Stimulated activated CD4-positive, alpha-beta T cell treated with anti-CD3 and anti-CD28 coated beads, Interleukin-2, amount 100 ng/mL, for 48 hours (primary cell): ENCODE measurements at regions not wholly inside any gene's neighbourhood (a gene's known extent, or its start where the extent isn't known, plus 50 kb on each side); places are given as distances from the start of the nearest gene placed in this dataset.
"Not testable (repeated sequence)": the region's sequence is repeated elsewhere in the genome, so short reads cannot be mapped to it uniquely, and the experiment has no call there.

Experiments used
- DNase-seq, 2 donors: peaks; one replicate each; pipeline ENCODE4 v3.0.0-alpha.2; 2020

GRCh38 chr3:153866901-153867300, 254.3 kb upstream of the ARHGEF26 start:
- DNase-seq = no peak

DNA sequence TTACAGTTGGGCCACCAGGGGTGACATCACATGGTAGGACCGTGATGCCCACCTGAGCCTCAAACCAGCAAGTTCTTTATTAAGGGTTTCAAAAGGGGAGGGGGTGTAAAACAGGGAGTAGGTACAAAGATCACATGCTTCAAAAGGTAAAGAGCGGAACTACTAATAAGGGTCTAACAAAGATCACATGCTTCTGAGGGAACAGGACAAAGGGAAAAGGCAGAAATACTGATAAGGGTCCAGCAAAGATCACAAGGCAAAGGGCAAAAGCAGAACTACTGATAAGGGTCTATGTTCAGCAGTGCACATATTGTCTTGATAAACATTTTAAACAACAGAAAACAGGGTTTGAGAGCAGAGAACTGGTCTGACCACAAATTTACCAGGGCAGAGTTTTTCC, 246.8 kb upstream of the ARHGEF26 start:
- not testable (repeated sequence) for DNase-seq

- DNase-seq = no peak
These were observed 240.7 kb upstream of the ARHGEF26 start for GRCh38 chr3:153880493-153880892.

- no peak for DNase-seq
These were observed 240.0 kb upstream of the ARHGEF26 start for GRCh38 chr3:153881201-153881600.

DNA sequence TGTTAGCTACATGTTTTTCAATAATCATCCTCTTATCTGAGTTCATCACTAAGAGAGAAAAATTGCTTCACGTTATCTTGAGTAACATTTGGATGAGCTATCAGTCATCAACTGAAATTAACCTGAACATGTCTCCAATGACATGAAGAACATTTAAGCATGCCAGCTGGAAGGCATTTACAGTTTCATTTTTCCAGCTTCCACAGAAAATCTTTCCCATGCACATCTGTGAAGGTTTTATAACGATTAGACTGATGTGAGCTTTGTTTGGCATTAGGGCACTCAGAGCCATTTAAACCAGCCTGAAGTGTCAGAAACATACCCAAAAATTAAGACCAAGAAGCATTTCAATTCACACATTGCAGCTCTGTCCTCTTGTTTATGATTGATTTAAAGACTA, 235.8 kb upstream of the ARHGEF26 start:
- no peak for DNase-seq

- DNase-seq = no peak
These were observed 231.3 kb upstream of the ARHGEF26 start for GRCh38 chr3:153889905-153890334.

- no peak for DNase-seq
These were observed 229.1 kb upstream of the ARHGEF26 start for GRCh38 chr3:153892126-153892525.

DNA sequence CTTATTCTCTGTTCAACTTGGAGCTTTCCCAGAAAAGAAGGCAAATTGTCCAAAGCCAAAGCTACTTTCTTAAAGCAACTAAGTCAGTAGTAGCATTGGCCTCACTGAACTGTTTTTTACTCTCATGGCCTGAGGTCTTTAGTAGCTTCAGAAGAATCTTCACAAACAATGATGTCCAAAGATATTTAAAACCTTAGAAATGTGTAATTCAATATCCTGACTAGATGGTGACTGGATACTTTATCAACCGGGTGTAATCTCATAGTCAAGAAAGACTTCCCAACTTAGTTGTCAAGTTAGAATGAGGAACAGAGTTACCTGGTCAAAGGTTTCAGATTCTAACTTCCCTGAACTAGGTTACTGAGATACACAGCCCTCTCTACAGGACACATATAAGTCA, 226.3 kb upstream of the ARHGEF26 start:
- no peak for DNase-seq

DNA sequence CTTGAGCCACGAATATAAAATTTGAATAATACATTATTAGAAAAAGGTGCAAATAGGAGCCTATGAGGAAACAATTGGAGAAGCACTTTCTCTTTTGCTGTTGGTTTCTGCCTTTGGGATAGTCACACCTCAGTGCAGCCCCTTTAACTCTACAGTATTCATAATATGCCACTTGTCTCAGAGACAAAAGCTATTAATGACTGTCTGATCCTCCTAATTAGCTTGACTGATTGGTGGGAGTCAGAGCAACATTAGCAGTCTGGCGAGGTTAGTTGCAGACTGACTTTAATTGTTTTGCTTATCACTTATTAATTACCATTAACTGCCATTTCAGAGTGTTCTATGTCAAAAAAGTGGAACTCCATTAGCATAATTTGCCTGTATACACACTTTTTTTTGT, 225.0 kb upstream of the ARHGEF26 start:
- DNase-seq = no peak

DNA sequence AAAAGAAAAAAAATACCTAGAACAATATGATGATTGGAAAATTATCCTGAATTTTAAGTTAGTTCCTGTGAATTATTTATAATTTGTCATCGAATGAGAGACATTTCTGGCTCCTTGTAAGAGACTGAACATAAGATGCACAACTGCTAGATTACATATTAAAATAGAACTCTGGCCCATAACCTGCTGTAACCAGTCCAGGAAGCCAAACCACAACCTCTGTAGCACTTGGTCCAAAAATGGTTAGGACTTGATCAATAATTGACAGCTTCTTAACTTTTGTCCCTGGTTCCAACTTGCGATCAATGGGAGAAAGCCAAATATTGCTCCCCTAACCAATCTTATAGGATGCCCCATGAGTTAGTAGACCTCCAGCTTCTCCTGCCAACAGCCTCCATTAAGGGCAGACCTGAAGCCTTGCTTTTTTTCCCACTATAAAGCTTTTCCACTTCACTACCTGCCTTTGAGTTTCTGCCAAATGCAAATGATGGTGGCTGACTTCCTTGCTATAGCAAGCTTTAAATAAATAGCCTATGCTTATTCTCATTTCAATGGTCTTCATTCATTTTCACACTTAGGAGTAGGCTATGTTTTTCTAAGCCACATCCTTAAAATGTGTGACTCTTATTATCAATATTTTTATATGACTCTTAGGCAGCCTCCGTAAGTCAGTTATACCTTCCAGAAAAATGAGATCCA, 224.0 kb upstream of the ARHGEF26 start:
- no peak for DNase-seq

GRCh38 chr3:153897842-153898241, 223.3 kb upstream of the ARHGEF26 start:
- DNase-seq = no peak

DNA sequence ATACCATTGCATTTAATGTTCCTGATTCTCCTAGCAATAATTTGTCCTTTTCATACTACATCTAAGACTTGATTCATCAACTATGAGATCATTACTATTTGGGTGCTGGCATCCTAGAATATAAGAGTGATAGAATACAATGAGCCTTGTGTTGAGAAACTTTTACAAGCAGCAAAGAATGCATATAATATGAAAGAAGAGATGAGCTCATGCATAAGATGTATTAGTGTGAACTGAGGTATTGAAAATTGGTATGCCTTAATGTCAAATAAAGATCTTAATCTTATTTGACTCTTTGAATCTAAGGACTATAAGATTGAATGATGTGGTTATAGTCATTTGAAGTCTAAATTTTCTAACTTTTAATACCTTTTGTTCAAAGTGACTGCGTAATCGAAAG, 220.0 kb upstream of the ARHGEF26 start:
- DNase-seq = no peak

DNA sequence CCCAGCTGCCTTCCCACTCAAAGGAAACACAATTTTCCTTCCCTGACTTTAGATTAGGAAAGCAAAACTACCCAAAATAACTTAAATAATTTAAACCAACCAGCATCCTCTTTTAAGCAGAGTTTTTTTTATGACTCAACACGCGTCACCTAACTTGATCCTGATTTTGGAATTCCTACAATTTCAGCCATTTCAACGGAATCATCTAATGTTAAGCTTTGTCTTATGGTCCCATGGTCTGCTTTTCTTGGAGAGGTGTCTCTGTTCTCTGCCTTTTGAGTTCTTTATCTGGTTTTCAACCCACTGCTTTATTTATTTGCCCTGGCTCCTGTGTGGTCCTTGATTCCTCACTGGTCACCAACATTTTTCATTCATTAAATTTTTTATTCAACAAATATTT, 219.2 kb upstream of the ARHGEF26 start:
- DNase-seq = no peak

DNA sequence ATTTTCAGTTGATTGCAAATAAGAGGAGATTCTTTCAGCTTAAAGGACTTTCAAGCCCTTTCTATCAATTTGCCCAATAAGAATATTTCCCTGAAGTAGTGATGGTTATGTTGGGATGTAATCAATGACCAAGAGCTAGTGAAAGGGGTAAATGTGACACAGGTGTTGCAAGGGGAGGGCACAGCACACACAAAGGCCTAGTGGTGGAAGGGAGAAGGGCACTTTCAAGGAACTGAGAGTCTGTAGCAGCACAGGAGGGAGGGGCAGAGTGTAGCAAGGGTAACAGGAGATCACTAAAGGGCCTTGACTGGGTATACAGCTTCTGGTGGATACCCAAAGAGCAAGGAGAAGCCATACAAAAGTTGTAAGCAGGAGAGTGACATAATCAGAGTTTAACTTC, 217.8 kb upstream of the ARHGEF26 start:
- no peak for DNase-seq

GRCh38 chr3:153906366-153906765, 214.8 kb upstream of the ARHGEF26 start:
- no peak for DNase-seq

GRCh38 chr3:153910387-153910786, 210.8 kb upstream of the ARHGEF26 start:
- DNase-seq = no peak

DNA sequence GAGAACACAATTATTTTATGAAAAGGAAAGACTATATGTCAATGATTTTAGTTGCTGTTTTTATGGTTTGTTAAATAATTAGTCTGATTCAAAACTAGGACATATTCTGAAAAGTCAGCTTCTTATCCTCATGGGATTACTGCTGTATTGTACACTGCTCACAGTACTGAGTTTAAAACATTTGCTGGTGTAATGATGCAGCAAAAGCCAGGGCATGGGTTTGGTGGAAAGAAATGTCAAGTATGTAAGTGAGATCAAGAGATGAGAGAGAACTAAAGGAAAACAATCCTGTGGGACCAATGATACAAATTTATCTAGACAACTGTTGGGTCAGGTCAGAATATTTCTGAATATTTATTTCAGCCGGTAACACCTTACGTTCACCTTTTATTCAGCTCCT, 210.1 kb upstream of the ARHGEF26 start:
- no peak for DNase-seq

GRCh38 chr3:153919773-153920172, 201.4 kb upstream of the ARHGEF26 start:
- DNase-seq = no peak

GRCh38 chr3:153921826-153922225, 199.4 kb upstream of the ARHGEF26 start:
- no peak for DNase-seq

DNA sequence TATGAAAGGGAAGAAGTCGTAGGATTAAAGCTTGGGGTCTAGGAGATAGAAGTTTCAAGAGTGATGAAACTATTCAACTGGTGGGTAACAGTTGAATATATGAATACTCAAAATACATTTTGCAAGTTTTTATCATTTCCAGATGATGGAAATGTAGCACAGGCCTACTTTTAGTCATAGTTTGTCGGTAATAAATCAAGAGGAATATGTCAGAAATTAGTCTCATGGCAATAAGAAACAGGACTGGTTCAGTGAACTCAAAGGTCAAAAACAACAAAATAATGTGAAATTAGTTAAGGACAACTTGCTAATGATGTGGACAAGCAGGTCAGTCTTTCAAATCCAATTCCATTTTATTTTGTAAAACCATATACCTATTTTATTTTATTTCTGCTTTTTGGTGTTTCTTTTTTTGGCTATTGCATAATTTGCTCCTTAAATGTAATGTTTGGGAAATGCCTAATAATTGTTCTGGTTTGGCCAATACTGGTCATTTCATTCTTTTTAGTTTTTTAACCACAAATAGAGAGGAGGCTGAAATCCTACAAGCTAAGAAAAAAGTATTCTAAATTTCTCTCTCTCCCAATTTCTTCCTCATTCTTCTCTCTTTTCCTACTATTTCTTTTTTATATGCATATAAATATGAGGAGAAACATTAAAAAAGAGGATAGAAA, 195.2 kb upstream of the ARHGEF26 start:
- DNase-seq = no peak

DNA sequence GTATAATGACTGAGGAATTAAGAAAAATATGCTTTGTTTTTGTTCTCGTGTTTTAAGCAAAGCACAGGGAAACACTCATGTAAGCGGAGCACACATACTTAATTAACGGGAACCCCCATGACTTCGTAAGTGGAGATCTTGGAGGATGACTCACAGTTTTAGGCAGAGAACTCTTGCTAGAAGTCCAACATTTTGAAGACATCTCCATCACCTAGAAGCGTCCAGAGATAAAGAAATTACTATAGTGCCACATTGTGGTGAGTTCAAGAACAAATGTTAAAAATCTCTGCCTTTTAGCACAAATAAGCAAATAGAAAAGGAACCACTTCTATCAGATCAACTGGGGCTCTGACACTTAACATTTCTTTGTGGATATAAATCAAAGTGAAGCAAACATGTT, 194.1 kb upstream of the ARHGEF26 start:
- no peak for DNase-seq

- DNase-seq = no peak
These were observed 192.3 kb upstream of the ARHGEF26 start for GRCh38 chr3:153928851-153929250.

DNA sequence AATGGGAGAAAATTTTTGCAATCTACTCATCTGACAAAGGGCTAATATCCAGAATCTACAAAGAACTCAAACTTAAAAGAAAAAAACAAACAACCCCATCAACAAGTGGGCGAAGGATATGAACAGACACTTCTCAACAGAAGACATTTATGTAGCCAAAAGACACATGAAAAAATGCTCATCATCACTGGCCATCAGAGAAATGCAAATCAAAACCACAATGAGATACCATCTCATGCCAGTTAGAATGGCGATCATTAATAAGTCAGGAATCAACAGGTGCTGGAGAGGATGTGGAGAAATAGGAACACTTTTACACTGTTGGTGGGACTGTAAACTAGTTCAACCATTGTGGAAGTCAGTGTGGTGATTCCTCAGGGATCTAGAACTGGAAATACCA, 187.7 kb upstream of the ARHGEF26 start:
- DNase-seq = not testable (repeated sequence)

GRCh38 chr3:153944084-153944483, 177.1 kb upstream of the ARHGEF26 start:
- no peak for DNase-seq

GRCh38 chr3:153951276-153951675, 169.9 kb upstream of the ARHGEF26 start:
- no peak for DNase-seq
